Mesodermal cell (in vitro differentiated cells): ENCODE measurements at regions not wholly inside any gene's neighbourhood (a gene's known extent, or its start where the extent isn't known, plus 50 kb on each side); places are given as distances from the start of the nearest gene placed in this dataset.
"Not testable (repeated sequence)": the region's sequence is repeated elsewhere in the genome, so short reads cannot be mapped to it uniquely, and the experiment has no call there.

Source experiments
- H3K27ac ChIP-seq: 2 replicates; pipeline ENCODE4 v1.7.0; 2013; ENCODE audit warnings: mild to moderate bottlenecking, low read depth, low read length, moderate library complexity; ENCODE audit not compliant: severe bottlenecking
- H3K36me3 ChIP-seq: 2 replicates; pipeline ENCODE4 v1.7.1; 2013; ENCODE audit warnings: mild to moderate bottlenecking, low read length, moderate library complexity; ENCODE audit not compliant: control insufficient read depth, insufficient read depth
- H3K4me1 ChIP-seq: one replicate; pipeline ENCODE4 v1.7.1; 2013; ENCODE audit warnings: mild to moderate bottlenecking, low read length; ENCODE audit not compliant: insufficient read depth, control insufficient read depth, poor library complexity, severe bottlenecking
- H3K4me3 ChIP-seq: 2 replicates; pipeline ENCODE4 v1.7.0; 2013; ENCODE audit warnings: low read length, control low read depth, mild to moderate bottlenecking; ENCODE audit not compliant: insufficient read depth, poor library complexity, severe bottlenecking; ENCODE audit errors: extremely low read depth
- H3K9me3 ChIP-seq: 2 replicates; pipeline ENCODE4 v1.7.1; 2013; ENCODE audit warnings: mild to moderate bottlenecking, low read length, moderate library complexity; ENCODE audit not compliant: control insufficient read depth
- WGBS, 2 experiments: methylation state at CpG; one replicate each; pipeline ENCODE4 v1.1.5; 2013; ENCODE audit warnings: missing lambda C conversion rate in 2 of 2; ENCODE audit not compliant: insufficient coverage in 2 of 2; 5-methylcytosine and 5-hydroxymethylcytosine counted together

DNA sequence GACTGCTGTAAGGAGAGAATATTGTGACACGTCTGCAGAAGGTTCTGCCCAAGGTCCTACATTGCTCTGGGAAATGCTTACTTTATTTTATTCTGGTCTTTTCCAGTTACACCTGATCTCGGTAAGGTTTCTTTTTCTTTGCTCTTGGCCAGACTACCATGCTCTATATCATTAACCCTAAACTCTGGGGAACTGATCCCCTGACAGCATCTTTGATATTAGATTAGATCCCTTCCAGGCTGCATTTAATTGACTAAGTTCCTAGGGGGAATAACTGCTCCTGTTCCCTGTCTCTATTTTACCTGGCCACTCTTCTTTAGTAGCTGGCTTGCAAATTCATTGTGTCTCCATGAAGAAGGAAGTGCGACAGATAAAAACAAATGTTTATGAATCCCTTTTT is 243.5 kb downstream of the MAT2B start:
- Histone ChIP-seq H3K36me3 (no peaks in the 10 kb centered on the region), H3K4me3 (no peak overlapping the region), H3K27ac (no peak overlapping the region), H3K9me3 (no peaks in the 10 kb centered on the region), H3K4me1 (no peaks in the 10 kb centered on the region)
- WGBS, 2 experiments, result 81 to 90% methylated on average over 2 to 3 of the region's 3 CpGs

DNA sequence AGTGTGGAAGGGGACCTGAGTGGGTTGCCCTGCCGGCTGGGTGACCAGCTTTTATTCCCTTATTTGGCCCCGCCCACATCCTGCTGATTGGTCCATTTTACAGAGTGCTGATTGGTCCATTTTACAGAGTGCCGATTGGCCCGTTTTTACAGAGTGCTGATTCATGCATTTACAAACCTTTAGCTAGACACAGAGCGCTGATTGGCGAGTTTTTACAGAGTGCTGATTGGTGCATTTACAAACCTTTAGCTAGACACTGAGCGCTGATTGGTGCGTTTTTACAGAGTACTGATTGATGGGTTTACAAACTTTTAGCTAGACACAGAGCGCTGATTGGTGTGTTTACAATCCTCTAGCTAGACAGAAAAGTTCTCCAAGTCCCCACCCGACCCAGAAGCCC is 245.0 kb downstream of the MAT2B start:
- H3K4me1 ChIP-seq, H3K36me3 ChIP-seq, H3K9me3 ChIP-seq, H3K27ac ChIP-seq, H3K4me3 ChIP-seq: not testable (repeated sequence)
- 93 to 94% methylated on average over 7 to 10 of the region's 10 CpGs for WGBS, 2 experiments

DNA sequence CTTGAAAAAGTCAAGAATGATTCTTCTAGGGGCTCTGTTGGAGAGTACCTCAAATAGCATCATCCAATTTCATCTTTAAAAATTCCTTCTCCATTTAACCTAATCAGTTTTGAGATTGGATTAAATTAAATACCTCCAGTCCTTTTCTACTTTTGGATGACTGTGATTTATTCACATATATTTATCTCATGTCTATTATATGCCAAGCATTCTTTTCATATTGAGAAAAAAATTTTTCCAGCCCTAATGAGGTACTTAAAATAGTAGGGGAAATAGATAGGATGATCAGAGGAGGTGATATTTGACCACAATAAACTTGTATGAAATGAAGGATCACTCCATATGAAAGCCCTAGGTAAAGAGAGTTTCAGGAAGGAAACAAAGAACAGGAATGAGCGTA is 250.1 kb downstream of the MAT2B start:
- Histone ChIP-seq H3K36me3 (no peaks in the 10 kb centered on the region), H3K4me3 (no peak overlapping the region), H3K4me1 (no peaks in the 10 kb centered on the region), H3K9me3 (no peaks in the 10 kb centered on the region), H3K27ac (no peak overlapping the region)
- 88 to 100% methylated on average over 1 of the region's 1 CpG for WGBS, 2 experiments

DNA sequence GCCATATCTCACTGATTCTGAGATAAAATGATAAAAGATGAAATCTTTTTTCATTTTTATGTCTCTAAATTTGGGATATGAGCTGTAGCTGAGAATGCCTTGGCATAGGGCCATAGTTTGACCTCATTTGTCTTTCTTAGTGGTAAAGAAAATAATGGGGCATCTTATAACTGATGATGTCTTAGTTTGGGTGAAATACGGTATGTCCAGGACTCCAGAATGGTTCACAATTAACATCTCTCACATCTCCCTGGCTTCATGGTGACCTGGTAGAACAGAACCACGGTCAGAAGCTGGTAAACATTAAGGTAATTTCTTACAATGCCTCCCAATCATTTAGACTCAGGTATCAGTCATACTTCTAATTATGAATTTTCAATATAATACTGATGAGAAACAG is 250.8 kb downstream of the MAT2B start:
- no peaks in the 10 kb centered on the region for H3K4me1 ChIP-seq
- no peaks in the 10 kb centered on the region for H3K9me3 ChIP-seq
- WGBS, 2 experiments, result 100% methylated on average over 1 of the region's 2 CpGs; no CpG with 5 or more reads in 1 of the 2 experiments
- no peak overlapping the region for H3K27ac ChIP-seq
- no peaks in the 10 kb centered on the region for H3K36me3 ChIP-seq
- no peak overlapping the region for H3K4me3 ChIP-seq

DNA sequence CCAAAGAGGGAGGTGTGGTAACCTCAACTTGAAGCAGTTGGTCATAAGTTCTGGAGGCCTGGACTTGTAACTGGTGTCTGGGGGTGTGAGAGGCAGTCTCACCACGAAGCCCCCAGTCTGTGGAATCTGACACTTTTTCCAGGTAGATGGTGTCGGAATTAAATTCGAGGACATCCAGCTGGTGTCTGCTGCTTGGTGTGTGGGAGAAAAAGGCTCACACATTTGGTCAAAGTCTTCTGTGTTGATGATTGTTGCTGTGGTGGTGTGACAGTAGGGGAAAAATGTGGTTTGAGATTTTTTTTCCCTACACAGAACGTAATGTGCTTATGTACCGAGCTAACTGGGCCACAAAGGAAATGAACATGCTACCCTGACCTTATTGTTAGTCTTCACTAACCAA is 251.9 kb downstream of the MAT2B start:
- 50% methylated on average over 1 of the region's 5 CpGs; no CpG with 5 or more reads in 1 of the 2 experiments for WGBS, 2 experiments

DNA sequence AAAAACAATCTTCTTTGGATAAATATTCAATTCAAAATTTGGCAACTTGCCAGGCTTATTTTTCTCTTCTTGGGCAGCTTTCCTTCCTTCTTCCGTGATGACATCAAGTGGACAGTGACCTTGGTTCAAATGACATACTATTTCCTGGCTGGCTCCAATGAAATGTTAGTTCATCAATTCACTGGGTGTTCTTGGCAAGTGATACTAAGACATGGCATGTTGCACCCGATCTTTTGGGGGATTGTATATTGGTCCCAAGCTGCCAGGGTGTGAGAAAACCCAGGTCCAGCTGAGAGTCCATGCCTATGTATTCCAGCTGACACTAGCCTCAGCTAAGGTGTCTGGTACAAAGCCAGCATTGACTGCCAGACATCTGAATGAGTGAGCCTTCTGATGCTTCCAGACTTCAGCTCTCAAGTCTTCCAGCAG is 252.9 kb downstream of the MAT2B start:
- H3K9me3 ChIP-seq, result no peaks in the 10 kb centered on the region
- WGBS, 2 experiments, result 92 to 94% methylated on average over 2 of the region's 2 CpGs
- H3K4me3 ChIP-seq, result no peak overlapping the region
- H3K36me3 ChIP-seq, result no peaks in the 10 kb centered on the region
- no peaks in the 10 kb centered on the region for H3K4me1 ChIP-seq
- H3K27ac ChIP-seq, result no peak overlapping the region

More for the DNA sequence above, 251.9 kb downstream of the MAT2B start:
- H3K27ac ChIP-seq, result no peak overlapping the region
- H3K4me3 ChIP-seq, result no peak overlapping the region
- H3K36me3 ChIP-seq, result no peaks in the 10 kb centered on the region
- no peaks in the 10 kb centered on the region for H3K4me1 ChIP-seq
- H3K9me3 ChIP-seq, result no peaks in the 10 kb centered on the region

DNA sequence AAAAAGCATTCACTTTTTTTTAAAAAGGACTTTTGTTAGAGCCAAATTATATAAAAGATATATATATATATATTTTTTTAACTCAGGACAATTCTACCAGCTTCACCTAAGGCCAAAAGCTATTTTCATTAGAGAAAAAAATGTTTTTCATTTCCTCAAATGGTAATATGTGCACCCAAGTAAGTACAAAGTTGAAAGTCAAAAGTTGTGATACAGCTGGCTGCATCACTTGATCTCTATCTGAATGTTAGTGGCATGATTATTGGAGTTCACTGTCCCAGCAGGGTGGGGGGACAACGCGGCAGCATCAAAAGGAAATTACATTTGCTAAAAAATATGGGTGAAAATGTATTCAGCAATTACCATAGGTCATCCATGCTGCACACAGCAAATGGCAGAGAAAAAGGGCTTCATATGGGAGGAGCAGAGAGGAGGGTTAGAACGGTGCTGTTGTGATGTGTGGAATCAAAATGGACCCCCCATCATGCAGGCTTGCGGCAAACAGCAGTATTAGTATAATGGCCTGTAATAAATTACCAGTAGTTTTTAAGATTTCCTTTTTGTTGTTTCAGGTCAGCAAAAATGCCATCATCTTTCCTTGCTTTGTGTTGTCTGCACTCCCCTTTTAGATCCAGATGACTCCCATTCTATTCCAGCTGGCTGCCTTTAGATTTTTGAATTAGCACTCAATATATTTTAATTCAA is 253.7 kb downstream of the MAT2B start:
- WGBS, 2 experiments, result 83% methylated on average over 2 of the region's 4 CpGs; no CpG with 5 or more reads in 1 of the 2 experiments
- no peak overlapping the region for H3K27ac ChIP-seq
- no peak overlapping the region for H3K4me3 ChIP-seq
- no peaks in the 10 kb centered on the region for H3K9me3 ChIP-seq
- H3K4me1 ChIP-seq, result no peaks in the 10 kb centered on the region
- H3K36me3 ChIP-seq, result no peaks in the 10 kb centered on the region

DNA sequence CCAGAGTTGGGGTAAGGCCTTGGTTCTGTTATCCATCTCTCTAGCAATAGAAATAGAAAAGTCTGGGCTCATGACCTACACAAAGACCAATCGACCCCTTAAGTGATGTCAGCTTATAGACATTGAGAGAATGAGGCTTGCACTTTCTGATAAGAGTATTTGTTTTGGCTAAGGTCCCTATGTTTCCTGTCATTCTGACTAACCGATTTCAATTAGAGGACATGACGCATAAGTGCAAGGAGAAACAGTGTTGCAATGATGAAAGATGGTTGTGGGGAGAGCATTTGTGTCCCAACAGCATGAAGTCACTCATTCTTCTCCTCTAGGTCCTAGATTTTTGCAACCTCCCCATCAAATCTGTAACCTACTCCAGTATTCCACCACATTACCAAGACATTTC is 255.1 kb downstream of the MAT2B start:
- no peaks in the 10 kb centered on the region for H3K4me1 ChIP-seq
- H3K36me3 ChIP-seq, result no peaks in the 10 kb centered on the region
- H3K27ac ChIP-seq, result no peak overlapping the region
- 80 to 86% methylated on average over 1 to 2 of the region's 3 CpGs for WGBS, 2 experiments
- no peaks in the 10 kb centered on the region for H3K9me3 ChIP-seq
- H3K4me3 ChIP-seq, result no peak overlapping the region

DNA sequence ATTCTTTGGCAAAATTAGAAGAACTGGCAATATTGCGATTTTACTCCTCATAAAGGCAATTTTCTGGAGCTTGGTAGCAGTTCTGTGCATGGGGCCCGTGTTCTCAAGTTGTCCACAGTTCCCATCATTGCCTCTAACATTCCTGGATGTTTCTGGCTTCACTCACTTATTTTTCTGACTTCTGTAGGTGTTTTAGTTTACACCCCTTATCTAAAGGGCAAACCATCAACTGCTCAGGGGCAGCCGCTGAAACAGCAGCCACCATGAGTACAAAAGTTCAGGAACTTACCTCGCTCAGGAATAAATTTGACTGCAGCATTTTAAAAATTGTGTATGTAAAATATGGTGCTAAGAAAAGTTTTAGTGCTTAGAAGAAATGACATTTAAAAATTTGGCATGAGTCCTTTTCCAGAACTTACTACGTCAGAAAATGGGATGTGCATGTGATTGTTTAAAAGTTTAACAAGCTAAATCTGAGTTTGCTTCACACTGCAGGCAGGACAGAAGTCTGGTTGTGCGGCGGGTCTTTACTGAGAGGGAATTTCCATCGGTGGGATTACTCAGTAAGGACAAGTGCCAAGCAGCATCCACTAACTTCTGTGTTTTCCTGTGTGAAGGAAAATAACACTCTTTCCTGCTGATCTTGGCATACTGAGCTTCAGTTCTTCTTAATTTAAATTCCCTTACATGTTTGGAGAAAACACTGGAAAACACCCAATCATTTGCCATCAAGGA is 261.7 kb downstream of the MAT2B start:
- Histone ChIP-seq H3K9me3 (no peaks in the 10 kb centered on the region), H3K4me3 (no peak overlapping the region), H3K36me3 (no peaks in the 10 kb centered on the region), H3K4me1 (no peaks in the 10 kb centered on the region), H3K27ac (no peak overlapping the region)
- WGBS, 2 experiments, result 86 to 90% methylated on average over 6 to 8 of the region's 8 CpGs

DNA sequence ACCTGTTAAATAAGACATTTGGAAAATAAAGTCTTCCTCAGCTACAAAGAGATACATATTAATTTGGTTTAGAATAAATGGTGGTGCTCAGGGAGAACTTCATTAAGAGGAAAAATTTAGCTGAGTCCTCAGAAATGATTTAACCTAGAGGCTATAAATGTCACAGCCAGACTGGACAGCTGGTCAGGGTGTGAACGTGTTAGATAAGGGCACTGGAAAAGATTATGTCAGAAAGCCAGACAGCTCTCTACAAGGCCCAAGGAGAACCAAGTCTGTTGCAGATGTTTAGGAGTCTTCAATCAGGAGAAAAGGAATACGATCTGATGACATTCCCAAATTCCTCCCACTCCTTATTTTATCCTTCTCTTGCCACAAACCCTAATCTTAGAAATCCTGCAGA is 265.2 kb downstream of the MAT2B start:
- 63 to 88% methylated on average over 1 of the region's 2 CpGs for WGBS, 2 experiments
- Histone ChIP-seq H3K4me1 (no peaks in the 10 kb centered on the region), H3K9me3 (no peaks in the 10 kb centered on the region), H3K27ac (no peak overlapping the region), H3K36me3 (no peaks in the 10 kb centered on the region), H3K4me3 (no peak overlapping the region)

DNA sequence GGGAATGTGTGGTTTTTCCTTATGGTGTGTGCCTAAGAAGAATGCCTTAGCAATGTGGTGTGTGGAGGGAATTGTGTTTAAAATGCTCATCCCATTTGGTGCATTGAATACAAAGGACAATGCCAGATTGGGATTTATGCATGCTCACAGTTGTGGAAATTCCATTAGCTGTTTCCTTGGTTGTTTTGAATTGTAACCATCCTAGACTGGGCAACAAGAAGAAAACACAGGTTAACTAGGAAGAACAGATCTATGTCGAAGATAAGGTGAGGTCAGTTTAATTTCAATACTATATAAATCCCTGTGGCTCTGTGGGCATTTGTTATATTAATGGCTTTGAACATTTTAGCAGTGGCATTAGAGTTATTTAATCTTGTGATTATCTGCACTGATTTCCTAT is 266.8 kb downstream of the MAT2B start:
- Histone ChIP-seq H3K9me3 (no peaks in the 10 kb centered on the region), H3K4me1 (no peaks in the 10 kb centered on the region), H3K4me3 (no peak overlapping the region), H3K36me3 (no peaks in the 10 kb centered on the region), H3K27ac (no peak overlapping the region)
- no CpG with 5 or more reads among the region's 1 CpG for WGBS, 2 experiments
